HG02623 (cell line): ENCODE measurements at regions not wholly inside any gene's neighbourhood (a gene's known extent, or its start where the extent isn't known, plus 50 kb on each side); places are given as distances from the start of the nearest gene placed in this dataset.

Experiments
- ATAC-seq: cut with Tn5 transposase; IDR thresholded peaks from one replicate; pipeline ENCODE4 v1.9.1; 2021; ENCODE audit warnings: moderate library complexity; ENCODE audit not compliant: unreplicated experiment

DNA sequence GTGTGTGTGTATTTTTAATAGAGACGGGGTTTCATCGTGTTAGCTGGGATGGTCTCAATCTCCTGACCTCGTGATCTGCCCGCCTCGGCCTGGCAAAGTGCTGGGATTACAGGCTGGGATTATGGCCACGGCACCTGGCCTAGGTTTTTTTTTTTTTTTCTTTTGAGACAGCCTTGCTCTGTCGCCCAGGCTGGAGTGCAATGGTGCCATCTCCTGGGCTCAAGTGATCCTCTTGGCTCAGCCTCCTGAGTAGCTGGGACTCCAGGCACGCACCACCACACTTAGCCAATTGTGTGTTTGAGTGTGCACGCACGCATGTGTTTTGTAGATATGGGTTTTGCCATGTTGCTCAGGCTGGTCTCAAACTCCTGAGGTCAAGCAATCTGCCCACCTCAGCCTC is 629.8 kb downstream of the ETV1 start:
- no peak for ATAC-seq

DNA sequence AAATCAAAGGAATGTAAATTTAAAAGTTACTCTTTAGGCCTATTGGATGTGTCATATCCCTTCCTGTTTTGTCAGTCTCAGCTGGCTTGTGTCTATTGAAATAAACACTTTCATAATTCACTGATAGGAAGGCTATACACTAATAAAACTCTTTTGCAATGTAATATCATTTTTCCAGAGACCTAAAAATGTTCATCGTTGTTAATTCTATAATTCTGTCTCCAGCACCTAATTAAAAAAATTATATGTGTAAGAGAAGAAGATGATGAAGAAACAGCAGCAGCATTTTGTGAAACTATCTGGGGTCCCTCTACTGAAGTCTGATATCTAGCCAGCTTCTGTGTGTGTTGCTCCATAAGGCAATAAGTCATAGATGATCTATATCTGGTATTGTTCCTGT is 602.7 kb downstream of the ETV1 start:
- ATAC-seq, result no peak

DNA sequence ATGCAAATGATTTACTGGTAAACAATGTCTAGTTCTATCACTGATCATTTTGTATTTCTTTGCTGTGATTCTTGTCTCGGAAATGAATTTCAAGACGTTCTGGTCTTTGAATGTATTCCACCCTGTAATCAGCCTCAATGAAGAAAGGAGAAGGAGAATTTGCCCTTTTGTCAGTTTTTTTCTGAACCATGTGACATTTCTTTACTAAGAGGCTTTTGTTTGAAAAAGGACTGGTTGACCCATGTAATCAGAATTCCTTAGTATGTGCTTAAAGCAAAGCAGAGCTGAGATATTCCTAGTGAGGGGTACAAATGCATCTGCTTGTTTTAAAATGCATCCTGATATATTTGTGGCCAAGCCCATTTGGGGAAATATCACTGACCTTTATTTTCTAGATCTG is 581.6 kb downstream of the ETV1 start:
- no peak for ATAC-seq

DNA sequence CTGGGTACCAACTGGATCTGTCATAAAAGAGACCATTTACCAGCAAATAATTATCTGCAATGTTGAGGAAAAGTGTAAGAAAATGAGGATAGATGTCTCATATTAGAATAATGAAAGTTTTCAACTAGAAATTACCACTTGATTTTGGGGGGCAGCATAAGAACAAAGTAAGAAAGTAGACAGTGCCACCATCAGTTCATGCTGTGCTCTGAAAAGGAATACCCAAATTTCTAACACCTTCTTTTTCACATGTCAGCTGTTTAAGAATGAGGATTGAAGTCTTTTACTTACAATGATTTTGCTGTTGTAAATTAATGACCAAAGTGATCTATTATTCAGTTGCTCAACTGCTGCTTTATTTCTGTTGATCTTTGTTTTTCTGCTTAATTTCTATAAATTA is 578.3 kb downstream of the ETV1 start:
- no peak for ATAC-seq

DNA sequence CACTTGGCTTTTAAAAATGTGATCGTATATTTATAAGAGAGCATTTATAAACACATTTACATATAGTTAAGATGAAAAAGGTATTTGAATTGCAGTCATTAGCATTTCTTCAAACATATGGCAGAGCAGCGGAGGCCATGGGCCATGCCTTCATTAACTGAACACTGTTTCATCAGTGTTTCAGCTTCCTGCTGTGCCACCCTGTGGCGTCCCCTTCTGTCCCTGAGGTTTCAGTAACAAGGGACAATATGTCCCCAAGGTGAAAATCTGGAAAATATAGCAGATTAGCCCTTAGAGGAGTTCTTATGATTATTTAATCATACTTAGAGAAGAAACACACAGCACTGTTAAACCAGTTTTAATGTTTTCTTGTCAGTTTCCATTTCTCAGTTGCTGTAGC is 577.8 kb downstream of the ETV1 start:
- ATAC-seq, result no peak

DNA sequence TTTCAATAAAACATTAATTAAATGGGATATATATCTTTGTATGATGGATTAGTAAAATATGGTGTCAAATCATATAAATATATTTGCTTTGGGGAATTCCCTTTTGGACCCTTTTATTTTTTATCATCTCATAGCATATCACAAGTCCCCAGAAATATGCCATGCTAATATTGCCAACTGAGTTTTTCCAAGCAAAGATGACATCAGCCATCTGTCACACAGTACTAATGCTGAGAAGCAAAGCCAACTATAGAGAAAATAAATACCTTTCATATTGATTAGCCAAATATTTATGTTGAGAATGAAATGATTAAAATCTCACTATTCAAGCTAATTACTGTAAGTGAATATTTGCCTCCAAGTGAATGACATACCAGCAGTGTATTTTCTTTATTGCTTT is 575.3 kb downstream of the ETV1 start:
- no peak for ATAC-seq

DNA sequence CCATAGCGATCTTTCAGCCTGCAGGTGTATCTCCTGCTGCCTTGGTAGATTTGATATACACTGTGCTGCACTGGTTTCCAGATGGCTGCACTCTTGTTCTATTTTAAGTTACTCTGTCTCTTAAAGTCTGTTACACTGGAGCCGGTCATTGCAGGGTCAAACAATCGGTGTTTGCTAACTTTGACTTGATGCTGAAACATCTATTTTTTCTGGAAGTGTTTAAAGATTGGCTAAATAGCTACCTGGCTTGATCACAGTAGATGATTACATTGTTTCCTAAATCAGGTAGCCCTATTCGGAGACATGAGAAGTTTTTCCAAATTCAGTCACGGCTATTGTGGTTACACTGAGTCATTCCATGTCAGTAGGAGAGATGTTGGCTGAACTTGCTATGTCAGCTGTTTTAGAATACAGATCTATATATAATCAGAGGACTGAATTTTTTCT is 574.8 kb downstream of the ETV1 start:
- no peak for ATAC-seq

DNA sequence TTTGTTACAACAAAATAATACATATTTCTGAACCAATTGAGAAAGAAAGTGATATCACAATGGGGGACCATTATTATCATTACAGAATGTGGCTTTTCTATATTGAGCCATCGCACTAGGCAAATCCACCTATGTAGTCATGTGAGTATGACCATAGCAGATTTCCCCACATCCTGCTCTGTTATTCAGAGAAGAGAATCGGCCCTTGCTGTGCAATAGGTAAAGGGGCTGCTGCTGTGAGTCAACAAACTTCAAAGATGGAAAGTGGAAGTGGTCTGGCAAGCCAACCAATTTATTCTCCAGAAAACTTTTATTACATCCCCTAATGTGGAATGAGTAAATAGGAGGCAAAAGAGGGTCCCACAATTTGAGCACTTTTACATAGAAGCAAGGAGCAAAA is 573.4 kb downstream of the ETV1 start:
- no peak for ATAC-seq

DNA sequence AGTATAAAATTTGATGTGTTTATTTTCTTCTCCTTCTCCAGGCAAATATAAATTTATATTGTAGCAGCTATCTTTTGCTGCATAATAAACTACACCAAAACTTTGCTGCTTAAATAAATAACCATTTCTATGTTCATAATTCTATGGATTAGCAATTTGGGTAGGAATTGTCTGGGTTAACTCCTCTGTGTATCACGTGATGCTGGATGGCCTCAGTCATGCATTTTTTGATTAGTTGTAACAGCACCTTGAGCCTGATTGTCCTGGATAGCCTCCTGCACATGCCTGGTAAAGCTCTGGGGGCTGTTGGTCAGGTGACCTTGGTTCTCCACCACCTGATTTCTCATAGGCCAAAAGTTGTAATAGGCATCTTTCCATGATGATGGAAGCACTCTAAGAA is 572.9 kb downstream of the ETV1 start:
- no peak for ATAC-seq

DNA sequence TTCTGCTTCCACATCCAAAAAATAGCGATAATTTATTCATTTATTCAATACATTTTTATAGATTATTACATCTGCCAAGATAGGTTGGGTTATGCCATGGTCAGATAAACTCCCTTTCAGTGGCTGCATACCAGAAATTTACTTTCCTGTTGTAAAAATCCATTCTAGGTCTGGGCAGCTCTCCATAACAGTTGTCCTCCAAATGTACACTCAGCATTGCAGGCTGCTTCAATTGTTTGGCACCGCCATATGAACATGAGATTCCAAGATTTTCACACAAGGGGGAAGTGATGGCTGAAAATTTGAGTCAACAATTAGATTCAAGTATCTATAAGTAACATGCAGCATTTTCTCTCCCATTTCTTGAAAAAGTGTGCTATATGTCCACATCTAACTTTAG is 568.7 kb downstream of the ETV1 start:
- no peak for ATAC-seq

DNA sequence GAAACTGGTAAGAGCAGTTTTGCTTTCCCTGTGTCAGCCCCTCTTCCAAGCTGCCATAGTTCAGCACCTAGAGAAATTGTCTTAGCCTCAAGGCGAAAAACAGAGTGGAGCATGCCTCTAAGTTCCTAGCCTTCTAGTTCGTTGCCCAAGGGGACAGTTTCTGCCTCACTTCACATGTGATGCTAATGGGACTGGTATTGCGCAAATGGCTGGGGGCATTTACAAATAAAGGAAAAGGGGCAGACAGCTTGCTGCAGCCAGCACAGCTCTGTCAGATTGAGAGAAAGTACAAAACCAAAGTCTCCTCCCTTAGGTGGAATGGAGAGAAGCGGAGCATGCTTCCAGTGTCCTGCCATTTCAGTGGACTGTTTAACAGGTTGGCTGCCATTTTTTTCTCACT is 567.7 kb downstream of the ETV1 start:
- ATAC-seq, result no peak

DNA sequence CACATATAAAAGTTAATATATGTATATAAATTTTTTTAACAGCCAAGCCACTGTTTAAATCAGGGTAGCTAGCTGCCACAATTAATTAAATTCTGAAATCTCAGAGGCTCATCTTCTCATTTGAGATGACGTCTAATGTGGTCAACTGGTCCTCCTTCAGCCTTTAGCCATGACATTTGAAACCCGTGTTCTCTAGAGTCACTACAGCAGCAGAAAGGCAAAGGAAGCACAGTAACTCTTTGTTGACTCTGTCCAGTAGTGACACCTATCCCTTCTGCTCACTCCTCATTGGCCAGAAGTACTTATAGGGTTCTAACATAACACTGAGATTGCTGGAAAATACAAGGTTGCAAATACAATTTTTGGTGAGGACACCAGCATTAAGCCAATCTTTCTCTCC is 555.5 kb downstream of the ETV1 start:
- ATAC-seq, result no peak

DNA sequence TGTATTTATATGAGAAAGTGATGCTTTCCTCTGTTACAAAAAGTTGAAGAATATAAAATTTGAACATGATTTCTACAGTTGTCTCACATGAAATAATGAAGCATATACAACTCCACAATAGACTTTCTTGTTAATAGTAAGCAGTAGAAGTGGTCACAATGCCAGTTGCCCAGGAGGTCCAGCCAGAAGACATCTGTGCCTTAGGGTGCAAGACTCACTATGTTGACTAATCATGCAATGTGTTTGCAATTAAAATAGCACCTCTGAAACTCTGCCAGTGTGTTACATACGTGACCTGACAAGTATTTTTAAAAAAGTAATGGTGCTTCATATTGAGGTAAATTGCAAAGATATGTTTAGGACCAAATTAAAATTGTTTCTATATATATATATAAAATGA is 547.2 kb downstream of the ETV1 start:
- no peak for ATAC-seq

DNA sequence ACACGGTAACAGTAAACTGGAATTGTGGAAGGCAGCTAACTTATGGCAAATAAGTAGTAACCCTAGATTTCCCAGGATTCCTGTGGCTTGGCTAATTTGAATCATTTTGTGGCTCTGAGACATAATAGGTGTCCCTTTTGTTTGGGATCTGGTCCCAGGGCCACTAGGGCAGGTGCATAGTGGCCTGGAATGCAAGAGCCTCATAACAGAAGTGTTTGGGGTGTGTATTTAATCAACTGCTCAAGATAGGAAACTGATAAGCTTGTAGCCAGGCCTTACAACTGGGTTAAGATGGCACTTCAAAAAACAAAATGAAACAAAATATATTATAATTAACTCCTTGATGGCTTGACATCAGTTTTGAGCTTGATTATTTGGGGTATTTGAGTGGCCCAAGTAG is 541.8 kb downstream of the ETV1 start:
- no peak for ATAC-seq

DNA sequence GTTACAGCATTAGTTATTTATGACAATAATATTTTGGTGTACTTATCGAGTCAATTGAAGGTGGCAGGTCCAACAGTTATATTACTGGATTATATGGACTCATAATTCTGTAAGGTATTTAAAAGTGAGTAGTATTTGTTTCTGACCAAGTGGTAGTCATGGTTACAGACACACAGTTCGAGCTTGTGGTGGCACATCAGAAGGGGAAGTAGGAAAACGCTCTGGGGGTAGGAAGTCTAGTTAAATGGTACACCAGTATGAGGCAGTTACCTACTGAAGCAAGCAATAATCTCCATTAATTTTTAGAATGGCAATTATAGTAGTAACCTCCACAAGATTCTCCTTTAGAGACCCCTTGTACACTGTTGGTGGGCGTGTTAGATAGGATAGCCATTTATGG is 541.2 kb downstream of the ETV1 start:
- no peak for ATAC-seq

DNA sequence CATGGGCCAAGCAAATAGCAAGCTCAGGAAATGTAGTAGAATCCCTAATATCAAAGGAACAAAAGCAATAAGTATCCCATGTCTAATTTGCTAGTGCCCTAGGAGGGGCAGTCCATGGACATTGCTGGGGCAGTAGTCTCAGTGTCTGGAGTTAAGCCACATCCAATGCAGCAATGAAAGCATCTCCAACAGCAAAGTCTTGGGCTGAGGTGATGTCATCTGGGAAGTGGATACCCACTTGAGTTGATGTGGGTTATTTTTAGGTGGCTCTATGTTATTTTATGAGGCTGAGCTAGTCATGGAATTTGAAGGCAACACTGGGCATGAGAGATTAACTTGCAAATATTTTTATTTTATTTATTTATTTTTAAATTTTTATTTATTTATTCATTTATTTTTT is 540.0 kb downstream of the ETV1 start:
- no peak for ATAC-seq

DNA sequence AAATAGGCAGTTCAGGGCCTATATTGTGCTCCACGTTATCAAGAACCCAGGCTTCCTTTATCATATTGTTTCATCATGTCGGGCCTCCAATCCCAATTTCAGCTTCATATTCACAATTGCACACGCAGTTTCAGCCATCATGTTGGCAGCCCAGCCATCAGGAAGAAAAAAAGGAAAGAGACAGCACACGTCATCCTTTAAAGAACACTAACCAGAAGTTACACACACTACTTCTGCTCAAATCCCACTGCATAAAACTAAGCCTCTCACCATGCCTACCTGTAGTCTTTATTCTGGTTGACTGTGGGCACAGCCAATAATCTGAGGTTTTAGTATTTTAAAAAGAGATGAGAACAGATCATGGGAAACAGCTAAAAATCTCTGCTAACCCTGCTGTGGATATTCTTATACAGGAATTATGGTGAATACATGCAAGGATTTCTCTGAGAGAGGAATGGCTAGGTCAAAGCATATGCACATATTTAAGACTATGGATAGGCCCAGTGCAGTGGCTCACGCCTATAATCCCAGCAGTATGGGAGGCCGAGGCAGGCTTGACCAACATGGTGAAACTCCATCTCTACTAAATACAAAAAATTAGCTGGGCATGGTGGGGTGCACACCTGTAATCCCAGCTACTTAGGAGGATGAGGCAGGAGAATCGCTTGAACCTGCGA is 534.4 kb downstream of the ETV1 start:
- no peak for ATAC-seq

DNA sequence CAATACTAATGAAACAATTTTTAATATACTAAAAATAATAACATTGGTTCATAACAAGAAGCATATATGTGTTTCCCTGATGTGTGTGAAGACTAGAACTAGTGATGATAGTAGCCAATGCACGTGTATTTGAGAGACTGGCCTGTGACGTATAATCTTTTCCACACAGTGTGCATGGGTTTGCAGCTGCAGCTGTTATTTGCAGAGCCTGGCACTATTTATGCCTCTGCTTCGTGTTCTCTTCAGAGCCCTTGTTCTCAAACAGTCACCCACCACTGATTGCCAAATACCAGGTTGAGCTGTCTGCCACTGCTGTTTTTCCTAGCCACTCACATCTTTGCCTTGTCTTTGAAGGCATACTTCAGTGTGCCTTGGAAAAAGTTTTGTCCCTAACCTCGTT is 531.7 kb downstream of the ETV1 start:
- ATAC-seq, result no peak

DNA sequence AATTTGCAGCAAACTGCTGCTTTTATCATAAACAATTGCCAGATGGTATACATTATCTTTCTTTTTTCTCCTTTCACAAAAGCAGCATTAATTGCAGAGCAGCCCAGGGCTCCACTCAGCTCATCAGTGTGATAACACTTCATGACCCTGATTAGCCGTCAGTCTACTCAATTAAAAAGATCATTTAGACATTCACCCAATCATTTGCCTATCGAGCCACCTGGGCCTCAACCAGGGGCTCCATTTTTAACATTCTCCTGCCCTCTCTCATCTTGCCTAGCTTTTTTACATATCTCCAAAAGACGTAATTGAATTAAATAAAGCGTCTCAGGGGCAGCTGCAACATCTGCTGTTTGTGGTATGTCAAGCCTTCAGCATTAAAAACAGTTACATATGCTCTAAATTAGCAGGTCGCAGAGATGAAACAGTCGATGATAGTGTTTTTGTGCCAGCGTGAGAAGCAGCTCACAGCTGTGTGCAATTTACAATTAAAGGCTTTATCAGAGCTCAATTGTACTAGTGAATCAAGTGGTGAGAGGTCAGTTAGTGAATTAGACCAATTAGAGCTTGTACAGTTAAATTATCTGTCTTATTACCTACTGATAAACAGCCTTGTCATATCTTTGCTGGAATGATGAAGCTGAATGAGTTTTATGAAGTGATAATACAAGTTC is 522.5 kb downstream of the ETV1 start:
- ATAC-seq, result no peak

DNA sequence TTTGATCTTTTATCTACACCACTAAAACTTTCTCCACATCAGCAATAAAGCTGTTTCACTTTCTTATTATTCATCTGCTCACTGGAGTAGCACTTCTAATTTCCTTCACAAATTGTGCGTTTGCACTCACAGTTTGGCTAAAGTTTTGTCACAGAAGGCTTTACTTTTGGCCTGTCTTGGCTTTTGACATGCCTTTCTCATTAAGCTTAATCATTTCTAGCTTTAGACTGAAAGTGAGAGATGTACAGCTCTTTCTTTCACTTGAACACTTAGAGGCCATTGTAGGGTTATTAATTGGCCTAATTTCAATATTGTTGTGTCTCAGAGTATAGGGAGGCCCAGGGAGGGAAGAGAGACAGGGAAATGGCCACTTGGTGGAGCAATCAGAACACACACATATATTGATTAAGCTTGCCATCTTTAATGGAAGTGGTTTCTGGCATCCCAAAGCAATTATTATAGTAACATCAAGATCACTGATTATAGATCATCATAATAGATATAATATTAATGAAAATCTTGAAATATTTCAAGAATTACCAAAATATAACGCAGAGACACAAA is 512.5 kb downstream of the ETV1 start:
- no peak for ATAC-seq

DNA sequence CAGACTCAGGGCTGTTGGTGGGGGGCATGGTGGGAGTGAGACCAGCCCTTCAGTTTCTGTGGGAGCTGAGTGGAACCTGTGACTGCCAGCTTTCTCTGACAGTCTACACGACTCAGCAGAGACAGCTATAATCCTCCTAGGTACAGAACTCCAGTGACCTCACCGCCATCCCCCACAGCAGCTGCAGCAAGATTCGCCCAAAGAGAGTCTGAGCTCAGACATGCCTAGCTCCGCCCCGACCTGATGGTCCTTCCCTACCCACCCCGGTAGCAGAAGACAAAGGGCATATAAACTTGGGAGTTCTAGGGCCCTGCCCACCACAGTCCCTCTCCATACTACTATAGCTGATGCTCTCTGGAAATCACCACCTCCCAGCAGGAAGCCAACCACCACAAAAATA is 500.1 kb downstream of the ETV1 start:
- no peak for ATAC-seq

DNA sequence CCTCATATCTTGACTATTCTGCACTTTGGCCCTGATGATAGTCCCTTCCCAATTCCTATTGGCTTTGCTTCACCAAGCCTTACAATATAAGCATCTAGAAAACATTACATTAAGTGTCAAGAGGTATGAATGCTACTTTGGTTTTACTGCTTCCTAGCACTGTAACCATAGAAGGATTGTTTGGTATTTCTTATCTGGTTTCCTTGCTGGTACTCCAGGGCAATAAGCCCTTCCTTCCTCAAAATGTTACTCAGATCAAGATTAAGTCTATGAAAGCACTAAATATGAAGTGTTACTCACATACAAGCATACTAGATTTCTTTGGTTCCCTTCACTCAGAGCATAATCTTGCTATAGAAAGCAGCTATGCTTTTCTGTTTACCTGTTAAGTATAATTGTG is 492.5 kb downstream of the ETV1 start:
- no peak for ATAC-seq

DNA sequence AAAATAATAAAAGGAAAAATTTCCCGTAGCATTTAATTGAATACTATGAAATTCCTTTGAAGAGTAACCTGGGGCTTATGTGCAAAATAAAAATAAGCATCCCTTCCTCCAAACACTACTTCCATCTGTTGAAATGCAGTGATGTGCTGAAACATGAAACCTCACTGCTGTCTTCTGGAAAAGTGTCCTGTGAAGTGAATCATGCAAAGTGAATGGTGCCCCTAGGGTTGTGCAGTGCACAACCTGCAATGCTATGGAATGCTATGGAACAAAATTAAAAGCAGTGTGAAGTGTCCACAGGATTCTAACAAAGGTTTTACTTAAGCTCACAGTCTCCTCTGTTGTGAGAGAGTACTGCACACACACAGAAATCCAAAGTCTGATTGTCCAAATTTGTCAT is 480.9 kb downstream of the ETV1 start:
- ATAC-seq, result no peak
